WTC11 (cell line): ENCODE measurements at regions not wholly inside any gene's neighbourhood (a gene's known extent, or its start where the extent isn't known, plus 50 kb on each side); places are given as distances from the start of the nearest gene placed in this dataset.
"Not testable (repeated sequence)": the region's sequence is repeated elsewhere in the genome, so short reads cannot be mapped to it uniquely, and the experiment has no call there.

ENCODE experiments used
- ATAC-seq: fragments of 200-7000 bp; cut with Tn5 transposase; 2 replicates; pipeline ENCODE4 v1.10.0; 2021; ENCODE audit warnings: mild to moderate bottlenecking, moderate library complexity
- CTCF ChIA-PET: fragments of 300-600 bp; sonication (Branson Sonifier 250); formaldehyde crosslinking; loops from one replicate; lab custom pipeline; 2021; ENCODE audit warnings: antibody characterized with exemption; lab: Charles Lee
- POLR2A ChIA-PET: fragments of 350-600 bp; sonication (Branson Sonifier 250); formaldehyde crosslinking; loops from one replicate; lab custom pipeline; 2021; ENCODE audit warnings: antibody characterized with exemption; lab: Charles Lee
- DNase-seq: peaks from one replicate; pipeline ENCODE4 v3.0.0; 2021; ENCODE audit warnings: low spot score
- H3K27ac Mint-ChIP-seq: 2 replicates; pipeline ENCODE4 v1.8.0; 2021; ENCODE audit warnings: mixed read lengths
- H3K27me3 Mint-ChIP-seq: 2 replicates; pipeline ENCODE4 v1.8.0; 2021; ENCODE audit warnings: low read depth, mild to moderate bottlenecking, moderate library complexity, mixed read lengths
- H3K36me3 Mint-ChIP-seq: 2 replicates; pipeline ENCODE4 v1.8.0; 2021; ENCODE audit warnings: mixed read lengths
- H3K4me1 Mint-ChIP-seq: 2 replicates; pipeline ENCODE4 v1.8.0; 2022; ENCODE audit warnings: mixed read lengths
- H3K4me3 Mint-ChIP-seq: 2 replicates; pipeline ENCODE4 v1.8.0; 2021; ENCODE audit warnings: mild to moderate bottlenecking, moderate library complexity, mixed read lengths
- H3K9me3 Mint-ChIP-seq: 2 replicates; pipeline ENCODE4 v1.8.0; 2021; ENCODE audit warnings: mixed read lengths
- ATF6 ChIP-seq: sonication (generic); formaldehyde crosslinking; IDR thresholded peaks from 2 replicates; pipeline ENCODE4 v1.8.1; 2023; ENCODE audit warnings: mild to moderate bottlenecking, missing genetic modification reagents
- GTF2I ChIP-seq: fragments of 250-450 bp; sonication (Bioruptor Pico); conservative IDR thresholded peaks from 2 replicates; pipeline ENCODE4 v1.4.0; 2021; ENCODE audit warnings: mild to moderate bottlenecking
- HMGA2 ChIP-seq: fragments of 250-450 bp; sonication (Bioruptor Pico); IDR thresholded peaks from 2 replicates; pipeline ENCODE4 v1.4.0; 2021; ENCODE audit warnings: mild to moderate bottlenecking, moderate library complexity
- JAZF1 ChIP-seq: fragments of 250-450 bp; sonication (Bioruptor Pico); IDR thresholded peaks from 2 replicates; pipeline ENCODE4 v1.9.0; 2021; ENCODE audit warnings: moderate library complexity, mild to moderate bottlenecking, inconsistent platforms
- MXD4 ChIP-seq: fragments of 250-450 bp; sonication (Bioruptor Pico); IDR thresholded peaks from 2 replicates; pipeline ENCODE4 v1.8.0; 2021; ENCODE audit warnings: mild to moderate bottlenecking, moderate library complexity, borderline replicate concordance
- NR2C2 ChIP-seq: sonication (generic); formaldehyde crosslinking; IDR thresholded peaks from 2 replicates; pipeline ENCODE4 v1.8.0; 2022; ENCODE audit warnings: mild to moderate bottlenecking, missing genetic modification reagents
- SMAD3 ChIP-seq: sonication (generic); formaldehyde crosslinking; IDR thresholded peaks from 2 replicates; pipeline ENCODE4 v1.8.0; 2022; ENCODE audit warnings: missing genetic modification reagents, mild to moderate bottlenecking, borderline replicate concordance
- SOX15 ChIP-seq: fragments of 250-450 bp; sonication (Bioruptor Pico); IDR thresholded peaks from 2 replicates; pipeline ENCODE4 v1.9.0; 2021; ENCODE audit warnings: mild to moderate bottlenecking
- ZBTB43 ChIP-seq: sonication (generic); formaldehyde crosslinking; IDR thresholded peaks from 2 replicates; pipeline ENCODE4 v1.8.1; 2023; ENCODE audit warnings: mild to moderate bottlenecking, missing genetic modification reagents
- ZNF121 ChIP-seq: sonication (generic); formaldehyde crosslinking; IDR thresholded peaks from 2 replicates; pipeline ENCODE4 v1.8.0; 2023; ENCODE audit warnings: missing genetic modification reagents
- ZNF263 ChIP-seq: sonication (generic); formaldehyde crosslinking; IDR thresholded peaks from 2 replicates; pipeline ENCODE4 v1.8.1; 2022; ENCODE audit warnings: low read depth, mild to moderate bottlenecking, moderate library complexity, missing genetic modification reagents
- ZNF416 ChIP-seq: fragments of 250-450 bp; sonication (Bioruptor Pico); IDR thresholded peaks from 2 replicates; pipeline ENCODE4 v1.9.0; 2021; ENCODE audit warnings: mild to moderate bottlenecking, inconsistent platforms
- ZNF512 ChIP-seq: sonication (generic); formaldehyde crosslinking; IDR thresholded peaks from 2 replicates; pipeline ENCODE4 v1.8.1; 2022; ENCODE audit warnings: missing genetic modification reagents, borderline replicate concordance
- TF ChIP-seq, protein P1 (sequence below): fragments of 250-450 bp; sonication (Bioruptor Pico); IDR thresholded peaks from 2 replicates; pipeline ENCODE4 v1.9.0; 2021; ENCODE audit warnings: mild to moderate bottlenecking, borderline replicate concordance
- TF ChIP-seq, protein P2 (sequence below): sonication (generic); formaldehyde crosslinking; conservative IDR thresholded peaks from 2 replicates; pipeline ENCODE4 v1.8.1; 2023; ENCODE audit warnings: mild to moderate bottlenecking, low read depth, missing genetic modification reagents, moderate library complexity

- ATAC-seq, DNase-seq, H3K27me3 Mint-ChIP-seq, H3K4me3 Mint-ChIP-seq, H3K36me3 Mint-ChIP-seq, H3K27ac Mint-ChIP-seq, POLR2A ChIA-PET, CTCF ChIA-PET: not testable (repeated sequence)
- H3K4me1 Mint-ChIP-seq = peaks cover 16% of the 10 kb centered on the region
- H3K9me3 Mint-ChIP-seq = peaks cover 27% of the 10 kb centered on the region
- peak; percentile 20; the same call in 1 of the 2 replicates for TF ChIP-seq MXD4 (CRISPR knock-in tag)
Measured at GRCh38 chr11:57911522-57911921, 112.2 kb upstream of the OR9Q1 start.

GRCh38 chr11:57913715-57914704, 109.7 kb upstream of the OR9Q1 start:
- H3K36me3 Mint-ChIP-seq = peaks cover 2% of the 10 kb centered on the region; the same call in 1 of the 2 replicates
- H3K4me3 Mint-ChIP-seq = no peak overlapping the region
- ChIA-PET POLR2A (no interaction called here), CTCF (interaction anchor here (1.4 kb wide), 1 partner anchor 113 kb away, joined by 3 read pairs; no protein-coding TSS in a partner anchor)
- peaks cover 19% of the 10 kb centered on the region for H3K4me1 Mint-ChIP-seq
- H3K9me3 Mint-ChIP-seq = peaks cover 9% of the 10 kb centered on the region
- no peak for ATAC-seq
- TF ChIP-seq SMAD3 (CRISPR knock-in tag) (no peak), ZNF416 (no peak), GTF2I (CRISPR knock-in tag) (no peak), ZNF263 (CRISPR knock-in tag) (no peak), ZNF512 (CRISPR knock-in tag) (no peak), JAZF1 (CRISPR knock-in tag) (no peak), ATF6 (CRISPR knock-in tag) (no peak)
- TF ChIP-seq, protein P1, sequence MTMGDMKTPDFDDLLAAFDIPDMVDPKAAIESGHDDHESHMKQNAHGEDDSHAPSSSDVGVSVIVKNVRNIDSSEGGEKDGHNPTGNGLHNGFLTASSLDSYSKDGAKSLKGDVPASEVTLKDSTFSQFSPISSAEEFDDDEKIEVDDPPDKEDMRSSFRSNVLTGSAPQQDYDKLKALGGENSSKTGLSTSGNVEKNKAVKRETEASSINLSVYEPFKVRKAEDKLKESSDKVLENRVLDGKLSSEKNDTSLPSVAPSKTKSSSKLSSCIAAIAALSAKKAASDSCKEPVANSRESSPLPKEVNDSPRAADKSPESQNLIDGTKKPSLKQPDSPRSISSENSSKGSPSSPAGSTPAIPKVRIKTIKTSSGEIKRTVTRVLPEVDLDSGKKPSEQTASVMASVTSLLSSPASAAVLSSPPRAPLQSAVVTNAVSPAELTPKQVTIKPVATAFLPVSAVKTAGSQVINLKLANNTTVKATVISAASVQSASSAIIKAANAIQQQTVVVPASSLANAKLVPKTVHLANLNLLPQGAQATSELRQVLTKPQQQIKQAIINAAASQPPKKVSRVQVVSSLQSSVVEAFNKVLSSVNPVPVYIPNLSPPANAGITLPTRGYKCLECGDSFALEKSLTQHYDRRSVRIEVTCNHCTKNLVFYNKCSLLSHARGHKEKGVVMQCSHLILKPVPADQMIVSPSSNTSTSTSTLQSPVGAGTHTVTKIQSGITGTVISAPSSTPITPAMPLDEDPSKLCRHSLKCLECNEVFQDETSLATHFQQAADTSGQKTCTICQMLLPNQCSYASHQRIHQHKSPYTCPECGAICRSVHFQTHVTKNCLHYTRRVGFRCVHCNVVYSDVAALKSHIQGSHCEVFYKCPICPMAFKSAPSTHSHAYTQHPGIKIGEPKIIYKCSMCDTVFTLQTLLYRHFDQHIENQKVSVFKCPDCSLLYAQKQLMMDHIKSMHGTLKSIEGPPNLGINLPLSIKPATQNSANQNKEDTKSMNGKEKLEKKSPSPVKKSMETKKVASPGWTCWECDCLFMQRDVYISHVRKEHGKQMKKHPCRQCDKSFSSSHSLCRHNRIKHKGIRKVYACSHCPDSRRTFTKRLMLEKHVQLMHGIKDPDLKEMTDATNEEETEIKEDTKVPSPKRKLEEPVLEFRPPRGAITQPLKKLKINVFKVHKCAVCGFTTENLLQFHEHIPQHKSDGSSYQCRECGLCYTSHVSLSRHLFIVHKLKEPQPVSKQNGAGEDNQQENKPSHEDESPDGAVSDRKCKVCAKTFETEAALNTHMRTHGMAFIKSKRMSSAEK (CRISPR knock-in tag) = no peak
- H3K27me3 Mint-ChIP-seq = peaks cover 5% of the 10 kb centered on the region; the same call in 1 of the 2 replicates
- no peak overlapping the region for H3K27ac Mint-ChIP-seq
- no peak for DNase-seq

GRCh38 chr11:57917632-57918031, 106.0 kb upstream of the OR9Q1 start:
- no peak for DNase-seq
- H3K36me3 Mint-ChIP-seq = no peaks in the 10 kb centered on the region
- H3K4me3 Mint-ChIP-seq = no peak overlapping the region
- H3K4me1 Mint-ChIP-seq = peaks cover 8% of the 10 kb centered on the region; the same call in 1 of the 2 replicates
- CTCF ChIA-PET = no interaction called here
- peaks cover 5% of the 10 kb centered on the region; the same call in 1 of the 2 replicates for H3K27me3 Mint-ChIP-seq
- no peak for ATAC-seq
- TF ChIP-seq, protein P2, sequence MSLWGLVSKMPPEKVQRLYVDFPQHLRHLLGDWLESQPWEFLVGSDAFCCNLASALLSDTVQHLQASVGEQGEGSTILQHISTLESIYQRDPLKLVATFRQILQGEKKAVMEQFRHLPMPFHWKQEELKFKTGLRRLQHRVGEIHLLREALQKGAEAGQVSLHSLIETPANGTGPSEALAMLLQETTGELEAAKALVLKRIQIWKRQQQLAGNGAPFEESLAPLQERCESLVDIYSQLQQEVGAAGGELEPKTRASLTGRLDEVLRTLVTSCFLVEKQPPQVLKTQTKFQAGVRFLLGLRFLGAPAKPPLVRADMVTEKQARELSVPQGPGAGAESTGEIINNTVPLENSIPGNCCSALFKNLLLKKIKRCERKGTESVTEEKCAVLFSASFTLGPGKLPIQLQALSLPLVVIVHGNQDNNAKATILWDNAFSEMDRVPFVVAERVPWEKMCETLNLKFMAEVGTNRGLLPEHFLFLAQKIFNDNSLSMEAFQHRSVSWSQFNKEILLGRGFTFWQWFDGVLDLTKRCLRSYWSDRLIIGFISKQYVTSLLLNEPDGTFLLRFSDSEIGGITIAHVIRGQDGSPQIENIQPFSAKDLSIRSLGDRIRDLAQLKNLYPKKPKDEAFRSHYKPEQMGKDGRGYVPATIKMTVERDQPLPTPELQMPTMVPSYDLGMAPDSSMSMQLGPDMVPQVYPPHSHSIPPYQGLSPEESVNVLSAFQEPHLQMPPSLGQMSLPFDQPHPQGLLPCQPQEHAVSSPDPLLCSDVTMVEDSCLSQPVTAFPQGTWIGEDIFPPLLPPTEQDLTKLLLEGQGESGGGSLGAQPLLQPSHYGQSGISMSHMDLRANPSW = no peak
- TF ChIP-seq HMGA2 (CRISPR knock-in tag) (no peak), NR2C2 (CRISPR knock-in tag) (no peak), ZBTB43 (CRISPR knock-in tag) (no peak), JAZF1 (CRISPR knock-in tag) (no peak), ZNF121 (CRISPR knock-in tag) (no peak), SOX15 (CRISPR knock-in tag) (no peak)
- H3K9me3 Mint-ChIP-seq = no peaks in the 10 kb centered on the region; the same call in 1 of the 2 replicates
- POLR2A ChIA-PET = no interaction called here
- H3K27ac Mint-ChIP-seq = no peak overlapping the region
